ENCODE measurements at regions not wholly inside any gene's neighbourhood (a gene's known extent, or its start where the extent isn't known, plus 50 kb on each side); places are given as distances from the start of the nearest gene placed in this dataset.

- Histone ChIP-seq H3K36me3 (ENCODE audit: insufficient read depth, low read length) (no peaks in the 10 kb centered on the region), H4K20me1 (ENCODE audit: insufficient read depth, low read length, poor library complexity, severe bottlenecking) (no peaks in the 10 kb centered on the region), H3K9ac (ENCODE audit: low read depth, low read length, poor library complexity, severe bottlenecking) (no peak overlapping the region), H3K79me2 (ENCODE audit: insufficient read depth, low read length) (no peaks in the 10 kb centered on the region), H3K4me1 (ENCODE audit: insufficient read depth, low read length, poor library complexity, severe bottlenecking) (no peaks in the 10 kb centered on the region), H3K9me3 (ENCODE audit: insufficient read depth, low read depth, low read length) (no peaks in the 10 kb centered on the region), H3K4me2 (ENCODE audit: low read depth, low read length, poor library complexity, severe bottlenecking) (no peak overlapping the region), H3K4me3 (ENCODE audit: low read length, poor library complexity, severe bottlenecking) (no peak overlapping the region), H3F3A (ENCODE audit: low read depth) (no peaks in the 10 kb centered on the region), H3K27me3 (ENCODE audit: insufficient read depth, low read length, poor library complexity, severe bottlenecking) (no peaks in the 10 kb centered on the region), H2AFZ (ENCODE audit: low read length) (no peak overlapping the region), H3K9me2 (replicated peaks; ENCODE audit: low read depth, low read length) (no peaks in the 10 kb centered on the region)
- no peak for TF ChIP-seq EZH2phosphoT487 (IDR thresholded peaks at IDR 0.05; ENCODE audit: borderline replicate concordance)
- no peak for TF ChIP-seq CTCF (conservative IDR thresholded peaks at IDR 0.05; ENCODE audit: low read length)
Observed at GRCh38 chr21:17727361-17727760, 91.8 kb downstream of the C21orf91 start.

- Histone ChIP-seq H3K27me3 (ENCODE audit: insufficient read depth, low read length, poor library complexity, severe bottlenecking) (no peaks in the 10 kb centered on the region), H3K9ac (ENCODE audit: low read depth, low read length, poor library complexity, severe bottlenecking) (no peak overlapping the region), H3K79me2 (ENCODE audit: insufficient read depth, low read length) (no peaks in the 10 kb centered on the region), H3F3A (ENCODE audit: low read depth) (no peaks in the 10 kb centered on the region), H3K9me2 (replicated peaks; ENCODE audit: low read depth, low read length) (no peaks in the 10 kb centered on the region), H4K20me1 (ENCODE audit: insufficient read depth, low read length, poor library complexity, severe bottlenecking) (no peaks in the 10 kb centered on the region), H3K4me3 (ENCODE audit: low read length, poor library complexity, severe bottlenecking) (no peak overlapping the region), H3K4me2 (ENCODE audit: low read depth, low read length, poor library complexity, severe bottlenecking) (no peak overlapping the region), H3K36me3 (ENCODE audit: insufficient read depth, low read length) (no peaks in the 10 kb centered on the region), H2AFZ (ENCODE audit: low read length) (0 out of 2 replicates have a peak overlapping the region, but pooled peaks have one; percentile 17), H3K4me1 (ENCODE audit: insufficient read depth, low read length, poor library complexity, severe bottlenecking) (no peaks in the 10 kb centered on the region), H3K9me3 (ENCODE audit: insufficient read depth, low read depth, low read length) (no peaks in the 10 kb centered on the region)
- peak; percentile 49 for TF ChIP-seq CTCF (conservative IDR thresholded peaks at IDR 0.05; ENCODE audit: low read length)
- TF ChIP-seq EZH2phosphoT487 (IDR thresholded peaks at IDR 0.05; ENCODE audit: borderline replicate concordance) = no peak
Observed at GRCh38 chr21:17726047-17726829, 92.9 kb downstream of the C21orf91 start.

- no peak for TF ChIP-seq CTCF (conservative IDR thresholded peaks at IDR 0.05; ENCODE audit: low read length)
- TF ChIP-seq EZH2phosphoT487 (IDR thresholded peaks at IDR 0.05; ENCODE audit: borderline replicate concordance) = no peak
- H3K9me3 ChIP-seq (ENCODE audit: insufficient read depth, low read depth, low read length) = no peaks in the 10 kb centered on the region
- no peaks in the 10 kb centered on the region for H3F3A ChIP-seq (ENCODE audit: low read depth)
- no peak overlapping the region for H3K4me2 ChIP-seq (ENCODE audit: low read depth, low read length, poor library complexity, severe bottlenecking)
- H3K9me2 ChIP-seq (replicated peaks; ENCODE audit: low read depth, low read length) = no peaks in the 10 kb centered on the region
- no peak overlapping the region for H3K9ac ChIP-seq (ENCODE audit: low read depth, low read length, poor library complexity, severe bottlenecking)
- H2AFZ ChIP-seq (ENCODE audit: low read length) = peak overlapping the region; percentile 1; the same call in 1 of the 2 replicates
- H4K20me1 ChIP-seq (ENCODE audit: insufficient read depth, low read length, poor library complexity, severe bottlenecking) = no peaks in the 10 kb centered on the region
- H3K4me1 ChIP-seq (ENCODE audit: insufficient read depth, low read length, poor library complexity, severe bottlenecking) = no peaks in the 10 kb centered on the region
- no peaks in the 10 kb centered on the region for H3K36me3 ChIP-seq (ENCODE audit: insufficient read depth, low read length)
- H3K79me2 ChIP-seq (ENCODE audit: insufficient read depth, low read length) = no peaks in the 10 kb centered on the region
- H3K27me3 ChIP-seq (ENCODE audit: insufficient read depth, low read length, poor library complexity, severe bottlenecking) = no peaks in the 10 kb centered on the region
- no peak overlapping the region for H3K4me3 ChIP-seq (ENCODE audit: low read length, poor library complexity, severe bottlenecking)
Observed at GRCh38 chr21:17725339-17725738, 93.8 kb downstream of the C21orf91 start.
